Adipocyte (in vitro differentiated cells): ENCODE measurements at regions not wholly inside any gene's neighbourhood (a gene's known extent, or its start where the extent isn't known, plus 50 kb on each side); places are given as distances from the start of the nearest gene placed in this dataset.

Source experiments
- DNase-seq: peaks from one replicate; pipeline ENCODE4 v3.0.0-alpha.2; 2015; ENCODE audit warnings: low read depth
- H3K27me3 ChIP-seq: replicated peaks from 2 replicates; pipeline ENCODE4 v1.7.0; 2013; ENCODE audit warnings: mild to moderate bottlenecking, low read length, moderate library complexity; ENCODE audit not compliant: control insufficient read depth, insufficient read depth
- H3K36me3 ChIP-seq: 2 replicates; pipeline ENCODE4 v1.7.0; 2013; ENCODE audit warnings: low read length, mild to moderate bottlenecking, moderate library complexity; ENCODE audit not compliant: control insufficient read depth, insufficient read depth, severe bottlenecking
- H3K4me1 ChIP-seq: 2 replicates; pipeline ENCODE4 v1.7.0; 2013; ENCODE audit warnings: mild to moderate bottlenecking, low read length, moderate library complexity; ENCODE audit not compliant: control insufficient read depth, insufficient read depth
- H3K4me3 ChIP-seq: 2 replicates; pipeline ENCODE4 v1.7.0; 2013; ENCODE audit warnings: mild to moderate bottlenecking, low read length, moderate library complexity
- H3K9ac ChIP-seq: 2 replicates; pipeline ENCODE4 v1.7.0; 2013; ENCODE audit warnings: mild to moderate bottlenecking, low read length, moderate library complexity
- H3K9me3 ChIP-seq: 2 replicates; pipeline ENCODE4 v1.7.0; 2013; ENCODE audit warnings: mild to moderate bottlenecking, low read length, moderate library complexity; ENCODE audit not compliant: control insufficient read depth

- H3K27me3 ChIP-seq, result no peaks in the 10 kb centered on the region
- no peak overlapping the region for H3K9ac ChIP-seq
- no peaks in the 10 kb centered on the region for H3K36me3 ChIP-seq
- H3K9me3 ChIP-seq, result no peaks in the 10 kb centered on the region
- peak; percentile 80 for DNase-seq
- no peak overlapping the region for H3K4me3 ChIP-seq
- H3K4me1 ChIP-seq, result peaks cover 11% of the 10 kb centered on the region
These were observed 218.3 kb upstream of the GLRA1 start for GRCh38 chr5:152142840-152143469.

GRCh38 chr5:152140347-152140746 lies 215.7 kb upstream of the GLRA1 start:
- DNase-seq, result no peak
- H3K36me3 ChIP-seq, result no peaks in the 10 kb centered on the region
- H3K9me3 ChIP-seq, result no peaks in the 10 kb centered on the region
- H3K4me3 ChIP-seq, result no peak overlapping the region
- H3K27me3 ChIP-seq, result no peaks in the 10 kb centered on the region
- peaks cover 11% of the 10 kb centered on the region for H3K4me1 ChIP-seq
- no peak overlapping the region for H3K9ac ChIP-seq

GRCh38 chr5:152137063-152137462 lies 212.4 kb upstream of the GLRA1 start:
- peaks cover 11% of the 10 kb centered on the region for H3K4me1 ChIP-seq
- no peak overlapping the region for H3K9ac ChIP-seq
- no peak overlapping the region for H3K4me3 ChIP-seq
- no peaks in the 10 kb centered on the region for H3K27me3 ChIP-seq
- no peaks in the 10 kb centered on the region for H3K36me3 ChIP-seq
- no peaks in the 10 kb centered on the region for H3K9me3 ChIP-seq
- DNase-seq, result no peak

- H3K9me3 ChIP-seq, result no peaks in the 10 kb centered on the region
- peaks cover 11% of the 10 kb centered on the region for H3K4me1 ChIP-seq
- DNase-seq, result no peak
- H3K27me3 ChIP-seq, result no peaks in the 10 kb centered on the region
- H3K36me3 ChIP-seq, result no peaks in the 10 kb centered on the region
- no peak overlapping the region for H3K4me3 ChIP-seq
- no peak overlapping the region for H3K9ac ChIP-seq
These were observed 211.7 kb upstream of the GLRA1 start for GRCh38 chr5:152136321-152136720.

GRCh38 chr5:152135827-152136226 lies 211.2 kb upstream of the GLRA1 start:
- Histone ChIP-seq H3K9ac (no peak overlapping the region), H3K4me1 (peaks cover 11% of the 10 kb centered on the region)

GRCh38 chr5:152125661-152126205 lies 201.1 kb upstream of the GLRA1 start:
- no peaks in the 10 kb centered on the region for H3K36me3 ChIP-seq
- DNase-seq, result no peak
- no peak overlapping the region for H3K9ac ChIP-seq
- no peak overlapping the region for H3K4me3 ChIP-seq
- no peaks in the 10 kb centered on the region for H3K9me3 ChIP-seq
- H3K4me1 ChIP-seq, result no peaks in the 10 kb centered on the region
- peaks cover 13% of the 10 kb centered on the region for H3K27me3 ChIP-seq

More at GRCh38 chr5:152135827-152136226, 211.2 kb upstream of the GLRA1 start:
- H3K36me3 ChIP-seq, result no peaks in the 10 kb centered on the region
- H3K9me3 ChIP-seq, result no peaks in the 10 kb centered on the region
- no peak for DNase-seq
- H3K4me3 ChIP-seq, result no peak overlapping the region
- H3K27me3 ChIP-seq, result no peaks in the 10 kb centered on the region

GRCh38 chr5:152124409-152125041 lies 199.9 kb upstream of the GLRA1 start:
- H3K36me3 ChIP-seq, result no peaks in the 10 kb centered on the region
- no peak overlapping the region for H3K4me3 ChIP-seq
- no peaks in the 10 kb centered on the region for H3K9me3 ChIP-seq
- H3K9ac ChIP-seq, result no peak overlapping the region
- peaks cover 18% of the 10 kb centered on the region for H3K27me3 ChIP-seq
- no peak for DNase-seq
- no peaks in the 10 kb centered on the region for H3K4me1 ChIP-seq

- H3K4me1 ChIP-seq, result no peaks in the 10 kb centered on the region
- H3K36me3 ChIP-seq, result no peaks in the 10 kb centered on the region
- no peak overlapping the region for H3K9ac ChIP-seq
- H3K4me3 ChIP-seq, result no peak overlapping the region
- no peaks in the 10 kb centered on the region for H3K9me3 ChIP-seq
- H3K27me3 ChIP-seq, result peaks cover 13% of the 10 kb centered on the region
- no peak for DNase-seq
These were observed 194.2 kb upstream of the GLRA1 start for GRCh38 chr5:152118676-152119470.

- H3K9me3 ChIP-seq, result no peaks in the 10 kb centered on the region
- H3K4me3 ChIP-seq, result no peak overlapping the region
- peaks cover 13% of the 10 kb centered on the region for H3K27me3 ChIP-seq
- H3K4me1 ChIP-seq, result no peaks in the 10 kb centered on the region
- H3K9ac ChIP-seq, result no peak overlapping the region
- no peaks in the 10 kb centered on the region for H3K36me3 ChIP-seq
- DNase-seq, result no peak
These were observed 192.3 kb upstream of the GLRA1 start for GRCh38 chr5:152116934-152117333.

- no peak overlapping the region for H3K4me3 ChIP-seq
- DNase-seq, result no peak
- H3K9me3 ChIP-seq, result no peaks in the 10 kb centered on the region
- H3K27me3 ChIP-seq, result no peaks in the 10 kb centered on the region
- H3K36me3 ChIP-seq, result no peaks in the 10 kb centered on the region
- H3K4me1 ChIP-seq, result no peaks in the 10 kb centered on the region
- no peak overlapping the region for H3K9ac ChIP-seq
These were observed 188.8 kb upstream of the GLRA1 start for GRCh38 chr5:152113401-152113800.

GRCh38 chr5:152107220-152107619 lies 182.6 kb upstream of the GLRA1 start:
- Histone ChIP-seq H3K36me3 (no peaks in the 10 kb centered on the region), H3K4me1 (no peaks in the 10 kb centered on the region), H3K9ac (no peak overlapping the region), H3K4me3 (no peak overlapping the region), H3K9me3 (peaks cover 4% of the 10 kb centered on the region), H3K27me3 (peaks cover 4% of the 10 kb centered on the region)
- no peak for DNase-seq
